K562 (cell line): ENCODE measurements at regions not wholly inside any gene's neighbourhood (a gene's known extent, or its start where the extent isn't known, plus 50 kb on each side); places are given as distances from the start of the nearest gene placed in this dataset.

Experiments used
- SIN3B ChIP-seq: fragments of 450-650 bp; IDR thresholded peaks from 2 replicates; pipeline ENCODE4 v1.6.1; 2017; ENCODE audit warnings: low read depth, mild to moderate bottlenecking, moderate library complexity
- THRA ChIP-seq: fragments of 450-650 bp; IDR thresholded peaks from 2 replicates; pipeline ENCODE4 v1.6.1; 2017; ENCODE audit warnings: mild to moderate bottlenecking, moderate library complexity
- TF ChIP-seq, protein P1 (sequence below): fragments of 450-650 bp; IDR thresholded peaks from 2 replicates; pipeline ENCODE4 v1.6.1; 2016; ENCODE audit warnings: low read depth

GRCh38 chr2:165017966-165018596 lies 62.8 kb upstream of the SLC38A11 start (continued):
- no peak for TF ChIP-seq THRA
- TF ChIP-seq SIN3B = no peak
- TF ChIP-seq, protein P1, sequence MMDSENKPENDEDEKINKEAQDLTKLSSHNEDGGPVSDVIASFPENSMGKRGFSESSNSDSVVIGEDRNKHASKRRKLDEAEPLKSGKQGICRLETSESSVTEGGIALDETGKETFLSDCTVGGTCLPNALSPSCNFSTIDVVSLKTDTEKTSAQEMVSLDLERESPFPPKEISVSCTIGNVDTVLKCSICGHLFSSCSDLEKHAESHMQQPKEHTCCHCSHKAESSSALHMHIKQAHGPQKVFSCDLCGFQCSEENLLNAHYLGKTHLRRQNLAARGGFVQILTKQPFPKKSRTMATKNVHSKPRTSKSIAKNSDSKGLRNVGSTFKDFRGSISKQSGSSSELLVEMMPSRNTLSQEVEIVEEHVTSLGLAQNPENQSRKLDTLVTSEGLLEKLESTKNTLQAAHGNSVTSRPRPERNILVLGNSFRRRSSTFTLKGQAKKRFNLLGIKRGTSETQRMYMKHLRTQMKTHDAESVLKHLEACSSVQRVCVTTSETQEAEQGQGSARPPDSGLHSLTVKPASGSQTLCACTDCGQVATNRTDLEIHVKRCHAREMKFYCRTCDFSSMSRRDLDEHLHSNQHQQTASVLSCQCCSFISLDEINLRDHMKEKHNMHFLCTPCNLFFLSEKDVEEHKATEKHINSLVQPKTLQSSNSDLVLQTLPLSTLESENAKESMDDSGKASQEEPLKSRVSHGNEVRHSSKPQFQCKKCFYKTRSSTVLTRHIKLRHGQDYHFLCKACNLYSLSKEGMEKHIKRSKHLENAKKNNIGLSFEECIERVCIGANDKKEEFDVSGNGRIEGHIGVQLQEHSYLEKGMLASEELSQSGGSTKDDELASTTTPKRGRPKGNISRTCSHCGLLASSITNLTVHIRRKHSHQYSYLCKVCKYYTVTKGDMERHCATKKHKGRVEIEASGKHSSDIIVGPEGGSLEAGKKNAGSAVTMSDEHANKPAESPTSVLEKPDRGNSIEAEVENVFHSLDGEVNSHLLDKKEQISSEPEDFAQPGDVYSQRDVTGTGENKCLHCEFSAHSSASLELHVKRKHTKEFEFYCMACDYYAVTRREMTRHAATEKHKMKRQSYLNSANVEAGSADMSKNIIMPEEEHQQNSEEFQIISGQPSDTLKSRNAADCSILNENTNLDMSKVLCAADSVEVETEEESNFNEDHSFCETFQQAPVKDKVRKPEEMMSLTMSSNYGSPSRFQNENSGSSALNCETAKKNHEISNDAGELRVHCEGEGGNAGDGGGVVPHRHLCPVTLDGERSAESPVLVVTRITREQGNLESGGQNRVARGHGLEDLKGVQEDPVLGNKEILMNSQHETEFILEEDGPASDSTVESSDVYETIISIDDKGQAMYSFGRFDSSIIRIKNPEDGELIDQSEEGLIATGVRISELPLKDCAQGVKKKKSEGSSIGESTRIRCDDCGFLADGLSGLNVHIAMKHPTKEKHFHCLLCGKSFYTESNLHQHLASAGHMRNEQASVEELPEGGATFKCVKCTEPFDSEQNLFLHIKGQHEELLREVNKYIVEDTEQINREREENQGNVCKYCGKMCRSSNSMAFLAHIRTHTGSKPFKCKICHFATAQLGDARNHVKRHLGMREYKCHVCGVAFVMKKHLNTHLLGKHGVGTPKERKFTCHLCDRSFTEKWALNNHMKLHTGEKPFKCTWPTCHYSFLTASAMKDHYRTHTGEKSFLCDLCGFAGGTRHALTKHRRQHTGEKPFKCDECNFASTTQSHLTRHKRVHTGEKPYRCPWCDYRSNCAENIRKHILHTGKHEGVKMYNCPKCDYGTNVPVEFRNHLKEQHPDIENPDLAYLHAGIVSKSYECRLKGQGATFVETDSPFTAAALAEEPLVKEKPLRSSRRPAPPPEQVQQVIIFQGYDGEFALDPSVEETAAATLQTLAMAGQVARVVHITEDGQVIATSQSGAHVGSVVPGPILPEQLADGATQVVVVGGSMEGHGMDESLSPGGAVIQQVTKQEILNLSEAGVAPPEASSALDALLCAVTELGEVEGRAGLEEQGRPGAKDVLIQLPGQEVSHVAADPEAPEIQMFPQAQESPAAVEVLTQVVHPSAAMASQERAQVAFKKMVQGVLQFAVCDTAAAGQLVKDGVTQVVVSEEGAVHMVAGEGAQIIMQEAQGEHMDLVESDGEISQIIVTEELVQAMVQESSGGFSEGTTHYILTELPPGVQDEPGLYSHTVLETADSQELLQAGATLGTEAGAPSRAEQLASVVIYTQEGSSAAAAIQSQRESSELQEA = no peak
- TF ChIP-seq, all 486 proteins: peak for 0
